ENCODE measurements at regions not wholly inside any gene's neighbourhood (a gene's known extent, or its start where the extent isn't known, plus 50 kb on each side); places are given as distances from the start of the nearest gene placed in this dataset.

GRCh38 chr2:8319219-8319618 lies 362.6 kb upstream of the ID2 start:
- H3K27ac ChIP-seq, result no peak overlapping the region
- no peaks in the 10 kb centered on the region for H3K27me3 ChIP-seq
- no peaks in the 10 kb centered on the region for H3K9me3 ChIP-seq (replicated peaks in 1 of 3)
- no peaks in the 10 kb centered on the region for H3K36me3 ChIP-seq (replicated peaks in 1 of 2)
- H3K4me3 ChIP-seq, result no peak overlapping the region
- no peaks in the 10 kb centered on the region for H3K4me1 ChIP-seq (replicated peaks in 1 of 2)
- no peak for DNase-seq
- intact Hi-C loops (cut with DNase I), result no loop called here
- TF ChIP-seq POLR2A (IDR thresholded peaks at IDR 0.05), result no peak
- no peak for TF ChIP-seq CTCF (IDR thresholded peaks at IDR 0.05)
- WGBS, 4 donors, result 53 to 81% (median 61%) methylated on average over 2 of the region's 2 CpGs

- Histone ChIP-seq H3K4me3 (no peak overlapping the region), H3K36me3 (replicated peaks in 1 of 2) (no peaks in the 10 kb centered on the region), H3K9me3 (replicated peaks in 1 of 3) (no peaks in the 10 kb centered on the region), H3K4me1 (replicated peaks in 1 of 2) (no peaks in the 10 kb centered on the region), H3K27me3 (no peaks in the 10 kb centered on the region), H3K27ac (no peak overlapping the region)
- intact Hi-C loops (cut with DNase I), result no loop called here
- TF ChIP-seq POLR2A (IDR thresholded peaks at IDR 0.05) (no peak), CTCF (IDR thresholded peaks at IDR 0.05) (no peak)
- WGBS, 4 donors, result 89 to 91% (median 90%) methylated on average over 6 of the region's 6 CpGs
- DNase-seq, result no peak
Measured at GRCh38 chr2:8320311-8321066, 361.4 kb upstream of the ID2 start.

- TF ChIP-seq POLR2A (IDR thresholded peaks at IDR 0.05) (no peak), CTCF (IDR thresholded peaks at IDR 0.05) (no peak)
- no peaks in the 10 kb centered on the region for H3K9me3 ChIP-seq (replicated peaks in 1 of 3)
- H3K27ac ChIP-seq, result no peak overlapping the region
- intact Hi-C loops (cut with DNase I), result no loop called here
- no peak for DNase-seq
- no peaks in the 10 kb centered on the region for H3K4me1 ChIP-seq (replicated peaks in 1 of 2)
- no peak overlapping the region for H3K4me3 ChIP-seq
- H3K36me3 ChIP-seq (replicated peaks in 1 of 2), result no peaks in the 10 kb centered on the region
- 62 to 72% (median 70%) methylated on average over 4 of the region's 4 CpGs for WGBS, 4 donors
- H3K27me3 ChIP-seq, result no peaks in the 10 kb centered on the region
Measured at GRCh38 chr2:8322634-8323033, 359.2 kb upstream of the ID2 start.

GRCh38 chr2:8324164-8324856 lies 357.5 kb upstream of the ID2 start:
- H3K27me3 ChIP-seq, result no peaks in the 10 kb centered on the region
- no peaks in the 10 kb centered on the region for H3K9me3 ChIP-seq (replicated peaks in 1 of 3)
- no peak for DNase-seq
- TF ChIP-seq POLR2A (IDR thresholded peaks at IDR 0.05) (no peak), CTCF (IDR thresholded peaks at IDR 0.05) (no peak)
- no peak overlapping the region for H3K4me3 ChIP-seq
- no peaks in the 10 kb centered on the region for H3K4me1 ChIP-seq (replicated peaks in 1 of 2)
- H3K36me3 ChIP-seq (replicated peaks in 1 of 2), result no peaks in the 10 kb centered on the region
- no peak overlapping the region for H3K27ac ChIP-seq
- intact Hi-C loops (cut with DNase I), result no loop called here
- WGBS, 4 donors, result 74 to 79% (median 76%) methylated on average over 11 of the region's 11 CpGs

Data from adrenal gland (tissue), 9 donors.